ENCODE measurements at regions not wholly inside any gene's neighbourhood (a gene's known extent, or its start where the extent isn't known, plus 50 kb on each side); places are given as distances from the start of the nearest gene placed in this dataset.

- no peak for DNase-seq (ENCODE audit: low read depth, low spot score)
- H3K4me3 ChIP-seq (ENCODE audit: low read depth, low read length): no peak overlapping the region
- in situ Hi-C loops (cut with HindIII; ENCODE audit: low sequenced_read_pairs): no loop called here
- no peak for TF ChIP-seq CTCF (IDR thresholded peaks at IDR 0.05; ENCODE audit: low read depth, low read length)
Observed at GRCh38 chr5:26828294-26828693, 210.1 kb downstream of the CDH9 start.

- TF ChIP-seq CTCF (IDR thresholded peaks at IDR 0.05; ENCODE audit: low read depth, low read length): no peak
- in situ Hi-C loops (cut with HindIII; ENCODE audit: low sequenced_read_pairs): no loop called here
- no peak for DNase-seq (ENCODE audit: low read depth, low spot score)
- H3K4me3 ChIP-seq (ENCODE audit: low read depth, low read length): no peak overlapping the region
Observed at GRCh38 chr5:26813235-26813634, 225.2 kb downstream of the CDH9 start.

- no peak overlapping the region for H3K4me3 ChIP-seq (ENCODE audit: low read depth, low read length)
- TF ChIP-seq CTCF (IDR thresholded peaks at IDR 0.05; ENCODE audit: low read depth, low read length): no peak
Observed at GRCh38 chr5:26812714-26813113, 225.7 kb downstream of the CDH9 start.

GRCh38 chr5:26807231-26808199 is 230.9 kb downstream of the CDH9 start:
- no peak for TF ChIP-seq CTCF (IDR thresholded peaks at IDR 0.05; ENCODE audit: low read depth, low read length)
- no peak overlapping the region for H3K4me3 ChIP-seq (ENCODE audit: low read depth, low read length)
- in situ Hi-C loops (cut with HindIII; ENCODE audit: low sequenced_read_pairs): no loop called here
- DNase-seq (ENCODE audit: low read depth, low spot score): no peak

More at GRCh38 chr5:26812714-26813113, 225.7 kb downstream of the CDH9 start:
- in situ Hi-C loops (cut with HindIII; ENCODE audit: low sequenced_read_pairs): no loop called here
- DNase-seq (ENCODE audit: low read depth, low spot score): no peak

- no peak for DNase-seq (ENCODE audit: low read depth, low spot score)
- TF ChIP-seq CTCF (IDR thresholded peaks at IDR 0.05; ENCODE audit: low read depth, low read length): no peak
- no peak overlapping the region for H3K4me3 ChIP-seq (ENCODE audit: low read depth, low read length)
- in situ Hi-C loops (cut with HindIII; ENCODE audit: low sequenced_read_pairs): no loop called here
Observed at GRCh38 chr5:26805076-26805475, 233.3 kb downstream of the CDH9 start.

GRCh38 chr5:26802944-26803343 is 235.4 kb downstream of the CDH9 start:
- in situ Hi-C loops (cut with HindIII; ENCODE audit: low sequenced_read_pairs): no loop called here
- no peak for TF ChIP-seq CTCF (IDR thresholded peaks at IDR 0.05; ENCODE audit: low read depth, low read length)
- no peak overlapping the region for H3K4me3 ChIP-seq (ENCODE audit: low read depth, low read length)
- no peak for DNase-seq (ENCODE audit: low read depth, low spot score)

All from astrocyte of the spinal cord (primary cell).